Stimulated activated naive CD8-positive, alpha-beta T cell treated with anti-CD3 and anti-CD28 coated beads, Interleukin-15, Interleukin-2, amounts not matched to agents 100 ng/mL and 50 ng/mL, for 24 hours (primary cell): ENCODE measurements at regions not wholly inside any gene's neighbourhood (a gene's known extent, or its start where the extent isn't known, plus 50 kb on each side); places are given as distances from the start of the nearest gene placed in this dataset.
"Not testable (repeated sequence)": the region's sequence is repeated elsewhere in the genome, so short reads cannot be mapped to it uniquely, and the experiment has no call there.

Experiments used
- H3K27ac Mint-ChIP-seq: one replicate; pipeline ENCODE4 v1.8.0; 2021; ENCODE audit warnings: mild to moderate bottlenecking, mixed read lengths
- H3K27me3 Mint-ChIP-seq: one replicate; pipeline ENCODE4 v1.8.0; 2021; ENCODE audit warnings: mixed read lengths
- H3K36me3 Mint-ChIP-seq: one replicate; pipeline ENCODE4 v1.8.0; 2021; ENCODE audit warnings: low read depth, mixed read lengths
- H3K4me1 Mint-ChIP-seq: one replicate; pipeline ENCODE4 v1.8.0; 2021; ENCODE audit warnings: low read depth, mixed read lengths
- H3K4me3 Mint-ChIP-seq: one replicate; pipeline ENCODE4 v1.8.0; 2021; ENCODE audit warnings: mild to moderate bottlenecking, mixed read lengths
- H3K9me3 Mint-ChIP-seq: one replicate; pipeline ENCODE4 v1.8.0; 2021; ENCODE audit warnings: mixed read lengths

- peaks cover 18% of the 10 kb centered on the region for H3K4me1 Mint-ChIP-seq
- no peaks in the 10 kb centered on the region for H3K36me3 Mint-ChIP-seq
- no peaks in the 10 kb centered on the region for H3K27me3 Mint-ChIP-seq
- no peak overlapping the region for H3K4me3 Mint-ChIP-seq
- no peak overlapping the region for H3K27ac Mint-ChIP-seq
- no peaks in the 10 kb centered on the region for H3K9me3 Mint-ChIP-seq
Measured at GRCh38 chr14:97788846-97789526, 991.8 kb downstream of the VRK1 start.

DNA sequence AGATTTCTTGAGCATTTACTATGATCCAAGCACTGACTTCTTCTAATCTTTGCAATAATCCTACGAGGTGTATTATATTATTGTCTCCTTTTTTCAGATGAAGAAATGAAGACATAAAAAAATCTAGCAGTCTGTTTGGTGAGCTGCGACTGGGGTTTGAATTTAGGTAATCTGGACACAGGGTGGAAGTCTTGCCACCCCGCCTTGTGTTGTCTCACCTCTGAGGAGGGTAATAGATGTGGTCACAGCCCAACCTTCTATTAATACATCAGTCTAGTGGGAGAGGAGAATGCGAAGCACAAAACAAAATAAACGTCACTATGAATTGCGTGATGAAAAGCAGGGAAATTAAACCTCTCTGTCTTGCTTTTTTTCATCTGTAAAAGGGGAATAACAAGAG is 993.9 kb downstream of the VRK1 start:
- Mint-ChIP-seq H3K9me3 (no peaks in the 10 kb centered on the region), H3K27ac (no peak overlapping the region), H3K4me3 (no peak overlapping the region), H3K36me3 (no peaks in the 10 kb centered on the region), H3K4me1 (peaks cover 10% of the 10 kb centered on the region), H3K27me3 (no peaks in the 10 kb centered on the region)

DNA sequence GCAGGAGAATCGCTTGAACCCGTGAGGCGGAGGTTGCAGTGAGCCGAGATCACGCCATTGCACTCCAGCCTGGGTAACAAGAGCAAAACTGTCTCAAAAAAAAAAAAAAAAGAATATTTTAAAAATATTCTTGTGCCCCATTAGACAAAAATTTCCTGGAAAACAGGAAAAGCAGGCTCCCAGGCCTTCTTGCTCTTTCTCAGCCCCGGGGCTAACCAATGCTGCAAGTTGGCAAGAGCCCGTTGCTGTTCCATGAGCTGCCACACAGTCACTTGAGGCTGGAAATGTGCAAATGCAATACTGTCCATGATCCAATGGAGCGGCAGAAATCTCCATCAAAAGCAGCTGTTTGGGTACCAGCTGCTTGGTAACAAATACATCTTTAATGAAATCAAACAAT is 994.7 kb downstream of the VRK1 start:
- no peak overlapping the region for H3K27ac Mint-ChIP-seq
- H3K9me3 Mint-ChIP-seq = no peaks in the 10 kb centered on the region
- no peaks in the 10 kb centered on the region for H3K36me3 Mint-ChIP-seq
- no peak overlapping the region for H3K4me3 Mint-ChIP-seq
- peaks cover 10% of the 10 kb centered on the region for H3K4me1 Mint-ChIP-seq
- no peaks in the 10 kb centered on the region for H3K27me3 Mint-ChIP-seq

GRCh38 chr14:97796511-97796910 is 999.3 kb downstream of the VRK1 start:
- H3K4me1 Mint-ChIP-seq = peaks cover 8% of the 10 kb centered on the region
- H3K27me3 Mint-ChIP-seq = no peaks in the 10 kb centered on the region
- no peak overlapping the region for H3K4me3 Mint-ChIP-seq
- H3K36me3 Mint-ChIP-seq = no peaks in the 10 kb centered on the region
- H3K9me3 Mint-ChIP-seq = no peaks in the 10 kb centered on the region
- no peak overlapping the region for H3K27ac Mint-ChIP-seq

DNA sequence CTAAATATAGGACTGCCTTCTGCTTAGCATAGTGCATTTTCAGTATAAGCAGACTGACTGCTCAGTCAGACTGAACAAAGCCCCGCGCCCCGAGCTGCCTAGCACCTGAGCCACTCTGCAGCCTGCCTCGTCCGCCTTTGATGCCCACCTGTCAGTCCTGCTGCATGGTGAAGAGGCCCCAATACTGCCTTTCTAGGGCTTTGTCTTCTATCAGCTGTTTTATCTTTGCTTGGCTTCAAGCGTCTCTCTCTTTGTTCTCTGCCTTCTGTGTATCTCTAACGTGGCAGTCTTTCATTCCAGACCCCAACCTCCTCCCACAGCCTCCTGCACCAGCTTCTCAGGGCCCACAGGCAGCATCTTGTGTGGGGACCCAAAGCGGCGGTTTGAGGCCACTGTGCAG is 1001.0 kb downstream of the VRK1 start:
- Mint-ChIP-seq H3K27ac (no peak overlapping the region), H3K4me3 (no peak overlapping the region), H3K9me3 (no peaks in the 10 kb centered on the region), H3K36me3 (no peaks in the 10 kb centered on the region), H3K4me1 (peaks cover 8% of the 10 kb centered on the region), H3K27me3 (no peaks in the 10 kb centered on the region)

DNA sequence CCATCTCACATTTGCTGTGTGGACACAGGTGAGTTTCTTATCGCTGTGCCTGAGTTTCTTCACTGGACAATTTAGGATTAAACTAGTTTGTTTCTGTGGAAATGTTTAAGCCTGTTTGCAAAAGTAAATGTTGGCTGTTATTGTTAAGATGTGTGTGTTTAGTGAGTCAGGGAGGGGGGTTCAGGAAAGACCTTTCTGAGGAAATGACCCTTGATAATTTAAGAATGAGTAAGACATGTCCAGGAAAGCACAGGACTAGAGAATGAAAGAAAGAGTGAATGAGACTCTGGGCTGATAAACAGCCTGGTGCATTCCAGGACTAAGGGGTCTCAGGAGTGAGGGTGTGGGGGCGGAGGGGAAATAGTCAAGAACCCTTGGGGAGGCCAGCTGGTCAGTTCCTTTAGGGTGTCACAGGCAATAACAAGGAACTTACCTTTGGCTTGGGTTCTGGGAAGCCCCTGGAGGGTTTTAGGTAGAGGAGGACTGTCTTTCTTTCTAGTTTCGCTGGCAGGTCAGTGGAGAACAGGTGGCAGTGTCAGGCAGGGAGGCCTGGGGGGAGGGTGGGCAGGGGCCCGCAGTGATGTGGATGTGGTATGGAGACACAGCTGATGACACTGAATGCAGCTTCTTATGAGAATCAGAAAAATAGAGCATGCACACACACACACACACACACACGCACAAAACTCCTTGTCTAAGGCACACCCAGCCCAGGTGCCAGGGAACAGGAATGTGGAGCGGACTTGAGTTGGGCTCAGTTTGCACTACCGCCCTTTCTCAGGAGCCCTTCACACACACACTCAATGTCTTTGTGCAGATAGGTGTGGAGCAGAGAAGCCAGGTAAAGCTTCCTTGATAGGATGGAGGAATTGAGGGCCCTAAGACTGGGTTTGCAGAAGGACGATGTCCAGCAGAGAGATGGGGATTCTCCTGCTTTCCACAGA is 1005.5 kb downstream of the VRK1 start:
- H3K27ac Mint-ChIP-seq = no peak overlapping the region

GRCh38 chr14:97804056-97804455 is 1006.9 kb downstream of the VRK1 start:
- Mint-ChIP-seq H3K9me3 (no peaks in the 10 kb centered on the region), H3K36me3 (no peaks in the 10 kb centered on the region), H3K27ac (no peak overlapping the region), H3K4me3 (no peak overlapping the region), H3K4me1 (no peaks in the 10 kb centered on the region), H3K27me3 (no peaks in the 10 kb centered on the region)

More for the DNA sequence above, 1005.5 kb downstream of the VRK1 start:
- Mint-ChIP-seq H3K36me3 (no peaks in the 10 kb centered on the region), H3K4me3 (no peak overlapping the region), H3K4me1 (peaks cover 8% of the 10 kb centered on the region), H3K27me3 (no peaks in the 10 kb centered on the region), H3K9me3 (no peaks in the 10 kb centered on the region)

- Mint-ChIP-seq H3K27ac (no peak overlapping the region), H3K9me3 (no peaks in the 10 kb centered on the region), H3K36me3 (no peaks in the 10 kb centered on the region), H3K4me3 (no peak overlapping the region), H3K27me3 (no peaks in the 10 kb centered on the region), H3K4me1 (no peaks in the 10 kb centered on the region)
Measured at GRCh38 chr14:97806891-97807290, 1009.7 kb downstream of the VRK1 start.

GRCh38 chr14:97808541-97808940 is 1011.4 kb downstream of the VRK1 start:
- H3K9me3 Mint-ChIP-seq, H3K36me3 Mint-ChIP-seq, H3K4me3 Mint-ChIP-seq, H3K4me1 Mint-ChIP-seq, H3K27ac Mint-ChIP-seq, H3K27me3 Mint-ChIP-seq: not testable (repeated sequence)

GRCh38 chr14:97813556-97813955 is 1016.4 kb downstream of the VRK1 start:
- H3K36me3 Mint-ChIP-seq = no peaks in the 10 kb centered on the region
- H3K4me3 Mint-ChIP-seq = no peak overlapping the region
- H3K27me3 Mint-ChIP-seq = no peaks in the 10 kb centered on the region
- H3K4me1 Mint-ChIP-seq = no peaks in the 10 kb centered on the region
- no peaks in the 10 kb centered on the region for H3K9me3 Mint-ChIP-seq
- H3K27ac Mint-ChIP-seq = no peak overlapping the region

GRCh38 chr14:97820781-97821180 is 1023.6 kb downstream of the VRK1 start:
- peaks cover 6% of the 10 kb centered on the region for H3K4me1 Mint-ChIP-seq
- H3K36me3 Mint-ChIP-seq = peaks cover 4% of the 10 kb centered on the region
- no peak overlapping the region for H3K27ac Mint-ChIP-seq
- no peak overlapping the region for H3K4me3 Mint-ChIP-seq
- no peaks in the 10 kb centered on the region for H3K27me3 Mint-ChIP-seq
- peaks cover 17% of the 10 kb centered on the region for H3K9me3 Mint-ChIP-seq

GRCh38 chr14:97824218-97824617 is 1027.0 kb downstream of the VRK1 start:
- no peaks in the 10 kb centered on the region for H3K27me3 Mint-ChIP-seq
- peaks cover 17% of the 10 kb centered on the region for H3K9me3 Mint-ChIP-seq
- peaks cover 6% of the 10 kb centered on the region for H3K4me1 Mint-ChIP-seq
- no peak overlapping the region for H3K27ac Mint-ChIP-seq
- no peak overlapping the region for H3K4me3 Mint-ChIP-seq
- peaks cover 4% of the 10 kb centered on the region for H3K36me3 Mint-ChIP-seq

DNA sequence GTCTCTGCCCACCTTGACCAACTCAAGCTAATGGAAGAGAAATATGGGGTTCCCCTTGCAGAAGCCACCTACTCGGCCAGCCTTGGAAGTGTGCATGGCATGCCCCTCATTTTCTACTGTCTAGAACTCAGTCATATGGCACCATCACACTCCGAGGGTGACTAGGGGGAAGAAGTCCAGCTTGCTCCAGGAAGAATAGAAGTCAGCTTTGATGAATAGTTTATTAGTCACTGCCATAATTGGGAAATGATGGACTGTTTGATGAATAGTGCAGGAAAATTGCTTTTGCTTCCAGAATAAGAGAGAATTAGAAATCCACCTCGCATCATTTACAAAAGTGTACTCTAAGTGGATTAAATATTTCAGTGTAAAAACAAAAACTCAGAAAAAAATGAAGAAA is 1030.6 kb downstream of the VRK1 start:
- no peak overlapping the region for H3K27ac Mint-ChIP-seq
- no peaks in the 10 kb centered on the region for H3K27me3 Mint-ChIP-seq
- H3K36me3 Mint-ChIP-seq = peaks cover 4% of the 10 kb centered on the region
- H3K4me3 Mint-ChIP-seq = no peak overlapping the region
- H3K9me3 Mint-ChIP-seq = peaks cover 12% of the 10 kb centered on the region
- peaks cover under 1% of the 10 kb centered on the region for H3K4me1 Mint-ChIP-seq

DNA sequence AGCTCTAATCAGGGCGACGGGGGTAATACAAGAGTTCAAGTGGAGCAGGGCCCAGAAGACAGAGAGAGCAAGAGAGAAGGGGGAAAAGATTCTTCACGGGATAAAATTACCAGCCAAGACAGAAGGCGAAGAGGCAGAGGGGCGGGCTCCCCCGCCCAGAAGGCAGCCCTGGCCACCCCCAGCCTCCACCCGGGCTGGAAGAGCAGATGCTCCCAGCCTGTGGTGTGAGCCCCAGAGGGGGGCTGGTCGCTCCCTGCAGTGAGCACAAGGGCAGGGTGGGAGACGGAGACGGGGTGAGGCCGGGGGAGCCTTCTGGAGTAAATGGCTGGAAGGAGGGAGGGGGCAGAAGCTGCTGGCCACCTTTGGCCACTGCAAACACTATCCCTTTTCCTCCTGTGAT is 1035.6 kb downstream of the VRK1 start:
- no peaks in the 10 kb centered on the region for H3K36me3 Mint-ChIP-seq
- no peaks in the 10 kb centered on the region for H3K9me3 Mint-ChIP-seq
- no peaks in the 10 kb centered on the region for H3K27me3 Mint-ChIP-seq
- H3K4me1 Mint-ChIP-seq = no peaks in the 10 kb centered on the region
- no peak overlapping the region for H3K27ac Mint-ChIP-seq
- H3K4me3 Mint-ChIP-seq = no peak overlapping the region

GRCh38 chr14:97838986-97839385 is 1041.8 kb downstream of the VRK1 start:
- Mint-ChIP-seq H3K9me3 (no peaks in the 10 kb centered on the region), H3K27ac (no peak overlapping the region), H3K36me3 (no peaks in the 10 kb centered on the region), H3K4me3 (no peak overlapping the region), H3K27me3 (no peaks in the 10 kb centered on the region), H3K4me1 (peaks cover 5% of the 10 kb centered on the region)
